HG03064 (cell line): ENCODE measurements at regions not wholly inside any gene's neighbourhood (a gene's known extent, or its start where the extent isn't known, plus 50 kb on each side); places are given as distances from the start of the nearest gene placed in this dataset.

Experiments used
- ATAC-seq: cut with Tn5 transposase; IDR thresholded peaks from one replicate; pipeline ENCODE4 v1.9.1; 2021; ENCODE audit warnings: low read depth; ENCODE audit not compliant: unreplicated experiment

DNA sequence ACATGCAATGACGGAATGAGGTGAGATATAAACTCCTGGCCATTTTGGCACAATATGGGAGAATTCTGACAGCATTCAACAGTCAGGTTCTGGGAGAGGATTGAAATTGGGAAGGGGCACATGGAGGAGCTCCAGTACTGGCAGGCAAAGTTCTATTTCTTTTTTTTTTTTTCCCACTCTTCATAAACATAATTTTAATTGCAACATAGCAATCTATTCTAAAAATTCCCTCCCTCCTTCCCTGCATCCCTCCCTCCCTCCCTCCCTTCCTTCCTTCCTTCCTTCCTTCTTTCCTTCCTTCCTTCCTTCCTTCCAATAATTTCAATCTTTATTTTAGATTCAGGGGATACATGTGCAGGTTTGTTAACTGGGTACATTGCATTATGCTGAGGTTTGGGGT, 93.2 kb downstream of the PTCSC3 start:
- ATAC-seq = no peak

DNA sequence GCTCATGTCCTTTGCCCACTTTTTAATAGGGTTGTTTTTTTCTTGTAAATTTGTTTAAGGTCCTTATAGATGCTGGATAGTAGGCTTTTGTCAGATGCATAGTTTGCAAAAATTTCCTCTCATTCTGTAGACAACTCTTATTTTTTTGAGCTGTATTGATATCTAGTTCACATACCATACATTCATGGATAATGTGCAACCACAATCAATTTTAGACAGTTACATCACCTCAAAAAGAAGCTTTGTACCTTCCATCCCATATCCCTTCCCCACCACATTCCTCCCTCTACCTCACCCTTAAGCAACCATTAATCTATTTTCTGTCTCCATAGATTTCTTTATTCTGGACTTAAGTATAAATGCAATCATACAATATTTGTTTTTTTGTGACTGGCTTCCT, 98.4 kb downstream of the PTCSC3 start:
- ATAC-seq = no peak

DNA sequence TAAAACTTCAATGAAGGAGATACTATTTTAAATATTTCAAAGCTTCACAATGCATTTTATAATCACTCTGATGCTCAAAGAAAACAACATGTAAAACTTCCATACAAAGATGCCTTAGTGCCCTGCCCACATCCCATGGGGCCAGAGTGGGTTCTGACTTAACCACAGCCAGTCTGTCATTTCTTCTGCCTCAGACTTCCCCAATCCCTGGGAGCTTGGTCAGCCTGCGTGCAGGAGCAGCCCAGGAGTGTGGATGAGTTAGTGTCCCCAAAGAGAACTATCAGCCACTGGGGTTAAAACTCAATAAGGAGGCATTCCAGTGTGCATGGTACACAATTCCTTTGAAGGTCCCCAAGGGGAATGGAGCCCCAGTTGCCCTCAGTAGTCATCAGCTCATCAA, 100.3 kb downstream of the PTCSC3 start:
- no peak for ATAC-seq

DNA sequence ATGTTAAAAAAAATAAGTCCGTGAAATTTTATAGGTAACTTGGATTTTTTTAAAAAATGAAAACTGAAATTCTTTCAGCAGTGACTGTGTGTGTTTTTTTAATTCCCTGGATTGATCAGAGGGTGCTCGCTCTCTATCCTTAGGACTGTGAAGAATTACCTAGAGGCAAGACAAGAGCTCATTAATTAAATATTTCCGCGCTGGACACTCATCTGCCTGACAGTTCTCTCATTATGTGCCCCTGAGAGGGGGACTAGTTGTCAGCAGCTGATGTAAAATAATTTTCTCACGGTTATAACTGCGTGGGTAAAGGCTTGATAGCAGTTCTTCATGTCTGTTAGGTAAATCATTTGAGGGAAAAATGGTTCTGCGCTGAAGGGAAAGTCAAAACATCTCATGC, 101.3 kb downstream of the PTCSC3 start:
- ATAC-seq = no peak

DNA sequence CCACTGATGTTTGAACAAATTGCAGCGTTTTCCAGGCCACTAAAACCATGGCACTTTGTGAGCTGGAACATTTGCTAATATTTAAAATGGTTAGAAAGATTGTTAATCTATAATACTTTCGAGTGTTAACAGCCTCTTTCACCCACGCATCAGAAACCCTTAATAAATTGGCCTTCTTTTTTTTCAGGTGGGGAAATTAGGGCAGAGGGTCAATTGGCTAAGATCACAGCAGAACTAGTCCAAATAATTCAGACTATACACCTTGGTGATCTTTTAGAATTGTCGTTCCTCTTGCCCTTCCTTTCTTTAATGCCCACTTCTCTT, 105.8 kb downstream of the PTCSC3 start:
- ATAC-seq = no peak

DNA sequence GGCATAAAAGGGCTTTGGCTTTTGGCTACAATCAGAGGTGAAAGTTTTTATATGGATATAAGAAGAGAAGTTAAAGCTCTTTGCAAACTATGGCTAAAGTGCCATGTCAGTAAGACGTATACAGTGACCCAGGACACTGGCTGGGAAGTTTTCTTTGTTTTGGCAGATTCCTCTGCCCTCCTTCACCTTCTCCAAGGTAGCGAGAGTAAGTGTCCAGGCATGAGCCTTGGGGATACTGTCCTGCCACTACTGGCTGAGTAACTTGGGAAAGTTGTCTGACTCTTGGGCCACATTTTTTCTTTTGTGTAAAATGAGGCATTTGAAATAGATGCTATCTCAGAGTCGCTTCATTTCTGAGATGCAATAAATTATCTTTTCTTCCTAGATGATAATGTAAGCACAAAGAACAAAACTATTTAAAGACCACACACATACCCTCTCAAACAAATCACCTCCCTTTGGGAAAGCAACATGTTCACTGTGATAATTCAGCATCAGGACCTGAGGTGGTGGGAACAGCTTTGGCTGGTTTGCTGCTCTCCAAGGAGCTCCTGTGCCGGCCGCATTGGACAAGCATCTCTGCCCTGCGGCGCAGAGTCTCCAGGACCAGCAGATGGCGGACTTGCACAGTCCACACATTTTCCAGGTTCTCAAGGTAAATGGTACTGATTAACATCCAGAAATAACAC, 106.3 kb downstream of the PTCSC3 start:
- ATAC-seq = no peak

DNA sequence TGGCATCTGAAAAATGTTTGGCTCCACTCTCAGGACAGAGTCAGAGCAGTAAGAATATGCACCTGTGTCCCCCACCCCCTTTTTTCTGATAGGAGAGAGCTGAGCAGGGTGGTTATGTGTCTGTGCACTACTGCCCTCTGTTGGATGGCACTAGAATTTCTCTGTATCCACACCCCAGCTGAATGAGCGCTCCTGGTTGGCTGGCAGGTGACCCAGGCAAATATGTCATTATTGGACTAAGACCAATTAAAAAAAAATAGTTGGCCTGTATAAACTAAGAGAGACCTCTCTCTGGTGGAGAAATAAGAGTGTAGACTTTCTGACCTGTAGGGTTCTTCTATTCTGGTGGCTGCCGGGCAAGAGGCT, 107.0 kb downstream of the PTCSC3 start:
- no peak for ATAC-seq

DNA sequence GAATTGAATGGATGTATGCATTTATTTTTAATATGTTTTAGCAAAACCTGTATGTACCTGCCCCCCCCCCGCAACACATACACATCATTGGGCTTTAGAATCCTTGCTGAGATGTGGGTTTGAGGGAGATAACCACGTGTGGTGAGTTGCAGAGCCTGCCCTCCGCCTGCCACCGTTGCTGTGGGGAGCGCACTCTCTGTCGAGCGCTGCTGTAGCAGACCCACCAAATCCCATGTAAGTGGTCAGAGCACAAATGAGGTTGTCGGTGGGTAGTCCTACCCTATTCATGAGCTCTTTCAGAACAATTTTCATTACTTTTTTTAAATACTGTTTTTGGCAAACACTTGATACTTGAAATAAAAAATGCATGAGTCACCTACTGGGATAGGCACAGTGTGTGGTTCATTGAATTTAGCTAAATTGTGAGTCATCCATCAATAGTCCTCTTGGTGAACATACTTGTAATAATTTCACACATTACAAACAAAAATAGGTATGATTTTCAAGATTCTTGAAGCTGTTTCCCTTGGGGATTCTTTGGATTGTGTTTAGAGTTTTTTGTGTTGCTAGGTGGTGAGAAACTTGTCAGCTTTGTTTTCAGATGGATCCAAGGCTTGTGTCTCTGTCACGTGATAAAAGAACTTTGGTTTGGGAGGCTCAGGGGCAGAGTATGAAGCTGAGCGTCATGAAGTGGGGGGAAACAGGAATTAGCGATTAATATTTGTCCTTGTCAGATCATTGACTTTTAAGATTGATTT, 107.6 kb downstream of the PTCSC3 start:
- ATAC-seq = no peak

DNA sequence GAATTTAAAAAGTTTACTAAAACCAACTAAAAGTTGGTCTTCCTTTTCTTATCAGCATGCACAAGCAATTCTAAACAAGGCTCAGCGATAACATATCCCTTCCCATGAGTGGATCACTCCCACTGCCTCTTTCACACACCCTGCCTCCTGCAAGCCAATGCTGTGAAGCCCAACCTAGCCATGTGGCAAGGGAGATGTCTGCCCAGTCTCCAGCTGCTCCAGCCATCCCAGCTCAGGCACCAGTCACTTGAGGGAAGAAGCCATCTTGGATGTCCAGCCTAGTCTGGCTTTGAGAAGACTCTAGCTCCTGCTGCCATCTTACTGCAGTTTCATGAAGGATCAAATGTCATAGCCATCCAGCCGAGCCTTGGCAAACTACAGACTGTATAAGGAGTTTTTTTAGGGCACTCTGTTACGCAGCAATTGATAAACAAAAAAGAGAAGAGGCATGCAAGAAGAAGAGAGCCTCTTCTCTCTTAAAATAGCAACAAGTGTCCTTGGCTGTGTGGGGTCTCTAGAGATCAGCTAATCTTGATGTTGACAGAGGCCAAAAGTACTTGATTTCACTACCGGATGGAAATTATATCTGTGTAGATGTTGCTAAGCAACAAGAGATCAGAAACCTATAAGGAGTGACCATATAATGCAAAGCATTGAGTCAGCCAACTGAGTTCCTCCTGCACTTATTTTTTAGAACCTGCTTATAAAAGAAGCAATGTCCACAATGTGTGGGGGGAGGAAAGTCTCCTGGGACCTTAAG, 108.9 kb downstream of the PTCSC3 start:
- no peak for ATAC-seq

DNA sequence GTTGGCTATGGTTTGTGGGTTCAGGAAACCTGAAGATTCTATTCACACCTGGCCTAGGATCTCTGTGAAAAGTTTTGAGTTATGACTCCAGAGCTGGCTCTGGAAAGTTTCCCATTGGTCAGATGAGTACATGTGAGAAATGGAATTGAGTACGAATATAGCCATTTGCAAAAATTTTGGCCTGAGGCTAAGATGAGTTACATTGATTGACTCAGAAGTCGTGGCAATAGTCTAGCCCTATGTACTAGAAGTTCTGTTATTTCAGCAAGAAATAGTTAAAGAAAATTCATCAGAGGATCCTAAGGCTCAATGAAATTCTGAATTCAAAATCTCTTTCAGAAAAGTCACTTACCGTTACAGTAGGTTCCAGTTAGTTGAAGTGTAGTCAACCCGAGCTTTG, 109.9 kb downstream of the PTCSC3 start:
- no peak for ATAC-seq

DNA sequence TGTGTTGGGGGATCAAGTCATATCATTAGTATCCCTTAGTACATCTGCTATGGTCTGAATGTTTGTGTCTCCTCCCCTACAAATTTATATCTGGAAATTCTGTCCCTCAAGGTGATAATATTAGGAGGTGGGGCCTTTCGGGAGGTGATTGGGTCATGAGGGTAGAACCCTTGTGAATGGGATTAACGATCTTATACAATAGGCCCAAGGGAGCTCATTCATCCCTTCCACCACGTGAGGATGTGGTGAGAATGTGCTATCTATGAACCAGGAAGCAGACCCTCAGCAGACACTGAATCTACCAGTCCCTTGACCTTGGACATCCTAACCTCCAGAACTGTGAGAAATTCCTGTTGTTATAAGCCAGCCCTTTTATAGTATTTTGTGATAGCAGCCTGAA, 110.7 kb downstream of the PTCSC3 start:
- no peak for ATAC-seq

DNA sequence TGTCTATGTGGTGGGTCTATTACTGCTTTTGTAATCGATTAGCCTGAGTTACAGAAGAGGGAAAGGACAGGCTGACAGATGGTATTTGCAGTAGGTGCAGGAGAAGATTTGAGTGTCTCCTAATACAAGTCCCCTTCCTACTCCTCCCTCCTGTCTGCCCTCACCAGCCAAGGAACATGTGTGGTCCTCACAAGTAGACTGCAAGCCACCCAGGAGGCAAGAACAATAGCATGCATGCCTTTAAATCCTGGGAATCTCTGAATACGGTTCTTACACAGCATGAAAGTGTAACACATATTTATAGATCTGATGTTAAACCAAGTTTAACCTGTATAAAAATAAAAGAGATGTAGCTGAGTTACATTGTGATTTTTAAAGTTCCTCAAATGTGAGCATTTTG, 117.0 kb downstream of the PTCSC3 start:
- ATAC-seq = no peak

DNA sequence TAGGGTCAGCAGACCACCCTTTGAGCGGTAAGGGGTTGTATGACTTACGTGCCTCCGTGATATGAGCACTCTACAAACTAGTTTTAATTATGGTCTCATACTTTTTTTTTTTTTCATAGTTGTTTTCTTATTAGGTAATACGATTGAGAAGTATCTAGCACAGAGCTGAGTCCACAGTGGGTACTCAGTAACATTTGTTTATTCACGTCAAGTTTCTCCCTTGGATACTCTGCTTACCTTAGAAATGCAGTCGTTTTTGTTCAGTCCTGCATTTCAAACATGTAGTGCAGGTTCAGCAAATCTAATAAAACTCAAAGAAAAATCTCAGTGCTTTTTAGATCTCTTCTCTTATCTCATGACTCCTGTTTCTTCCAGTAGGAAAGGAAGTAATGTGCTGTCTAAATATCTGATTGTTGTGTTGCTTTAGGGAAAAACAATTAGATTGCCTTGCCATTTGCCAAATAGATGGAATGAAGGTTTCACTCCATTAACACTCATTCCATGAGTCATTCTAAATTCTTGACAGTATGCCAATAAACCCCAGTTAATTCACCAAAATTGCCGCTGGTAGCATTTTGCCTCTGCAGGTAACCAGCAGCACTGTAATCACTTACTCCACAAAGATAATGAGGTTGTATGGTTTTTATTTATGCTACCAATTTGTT, 118.9 kb downstream of the PTCSC3 start:
- no peak for ATAC-seq

DNA sequence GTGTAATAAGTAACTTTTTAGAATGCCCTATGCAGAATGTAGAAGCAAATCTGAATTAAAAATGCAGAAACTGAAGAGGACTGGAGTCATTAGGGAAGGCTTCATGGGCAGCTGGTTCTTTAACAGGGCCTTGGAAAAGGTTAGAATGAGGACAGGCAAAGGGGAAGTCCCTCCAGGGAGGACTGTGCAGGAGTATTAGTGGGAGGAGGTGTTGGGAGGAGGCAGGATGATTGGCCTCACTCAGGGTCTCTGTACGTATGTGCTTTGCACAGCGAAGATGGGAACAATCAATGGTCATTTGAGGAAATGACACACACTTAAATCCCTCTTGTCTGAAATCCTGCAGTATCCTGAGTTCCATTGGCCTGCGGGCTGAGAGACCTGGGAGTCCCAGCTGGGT, 119.7 kb downstream of the PTCSC3 start:
- no peak for ATAC-seq

DNA sequence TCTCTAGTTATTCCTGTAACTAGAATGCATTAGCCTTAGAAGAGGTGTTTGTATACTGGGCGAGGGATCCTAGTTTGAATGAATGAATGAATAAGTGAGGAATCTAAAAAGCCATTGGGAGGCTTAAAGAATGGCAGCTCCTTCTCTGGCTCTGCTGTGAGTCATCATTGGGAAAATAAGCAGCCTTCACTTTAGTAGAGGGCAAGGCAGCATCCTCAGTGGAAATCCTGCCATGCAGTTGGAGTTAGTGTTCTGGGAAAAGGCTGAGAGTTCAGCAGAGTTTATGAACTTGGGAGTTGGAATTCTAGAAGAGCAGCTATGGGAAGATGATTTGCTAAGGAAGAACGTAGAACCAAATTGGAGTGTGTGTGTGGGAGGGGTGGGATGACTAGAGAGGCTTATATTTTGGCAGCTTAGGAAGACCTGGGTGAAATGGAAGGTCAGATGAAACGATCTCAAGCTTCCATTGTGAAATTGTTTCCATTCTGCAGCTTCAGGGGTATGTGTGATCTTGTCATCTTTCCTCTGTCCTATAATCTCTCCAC, 120.8 kb downstream of the PTCSC3 start:
- no peak for ATAC-seq

DNA sequence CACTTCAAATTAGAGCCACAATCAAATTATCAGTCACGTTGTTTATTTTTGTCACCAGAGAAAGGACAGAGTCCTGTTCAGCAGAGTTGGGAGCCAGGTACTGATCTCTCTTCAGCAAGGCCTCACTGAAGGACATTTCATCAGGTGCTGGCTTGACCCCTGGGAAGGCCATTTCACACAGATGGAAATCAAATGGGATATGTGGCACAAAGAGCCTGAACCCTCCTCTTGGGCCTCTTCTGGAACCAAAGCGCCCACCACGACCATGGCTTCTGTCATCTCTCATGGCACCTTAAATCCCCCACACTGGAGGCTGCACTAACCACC, 121.5 kb downstream of the PTCSC3 start:
- ATAC-seq = no peak

DNA sequence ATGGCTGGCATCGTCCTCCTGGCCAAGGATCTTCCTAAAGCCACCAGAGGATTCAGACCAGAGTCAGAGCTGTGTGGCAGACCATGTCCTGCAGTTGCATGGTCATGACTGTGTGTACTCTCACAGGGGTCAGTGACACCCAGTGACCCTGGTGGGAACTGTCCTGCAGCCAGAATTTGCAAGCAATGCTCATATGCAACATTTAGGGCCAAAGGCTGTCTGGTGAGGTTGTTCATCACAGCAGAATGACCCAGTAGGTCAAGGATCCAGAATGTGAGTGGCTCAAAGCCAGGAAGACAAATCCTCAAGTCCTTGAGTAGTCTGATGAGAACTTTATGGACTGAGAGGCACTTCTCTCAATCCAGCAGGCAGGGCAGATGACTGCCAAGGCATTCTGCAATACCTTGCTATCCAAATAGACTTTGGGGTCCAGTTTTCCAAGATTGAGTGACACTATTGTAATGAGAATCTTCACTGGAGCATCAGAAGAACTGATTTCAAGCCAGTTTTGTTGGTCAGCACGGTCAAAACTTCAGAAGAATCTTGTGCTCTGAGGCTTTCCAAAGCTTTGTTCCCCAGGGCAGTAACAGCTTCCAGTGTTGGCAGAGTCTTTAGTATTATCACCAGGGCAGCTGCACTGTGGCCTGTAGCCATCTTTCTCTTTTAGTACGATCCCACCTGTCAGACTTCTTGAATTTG, 122.0 kb downstream of the PTCSC3 start:
- no peak for ATAC-seq

DNA sequence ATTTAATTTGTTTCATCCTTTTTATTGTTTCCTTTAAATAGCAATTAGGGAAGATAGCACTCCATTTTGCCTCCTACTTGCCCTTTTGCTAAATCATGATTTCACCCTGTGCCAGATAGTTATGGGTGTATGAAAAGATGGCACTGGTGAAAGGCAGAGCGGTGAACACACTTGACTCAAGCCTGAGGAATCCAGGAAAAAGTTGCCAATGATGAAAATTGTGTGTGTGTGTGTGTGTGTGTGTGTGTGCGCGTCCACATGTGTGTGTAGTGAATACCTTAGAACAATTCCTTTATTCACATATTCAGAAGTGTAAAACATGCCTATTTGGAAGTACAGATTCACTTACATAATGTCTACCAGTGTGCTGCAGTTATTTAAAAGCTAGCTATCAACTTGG, 123.8 kb downstream of the PTCSC3 start:
- no peak for ATAC-seq

DNA sequence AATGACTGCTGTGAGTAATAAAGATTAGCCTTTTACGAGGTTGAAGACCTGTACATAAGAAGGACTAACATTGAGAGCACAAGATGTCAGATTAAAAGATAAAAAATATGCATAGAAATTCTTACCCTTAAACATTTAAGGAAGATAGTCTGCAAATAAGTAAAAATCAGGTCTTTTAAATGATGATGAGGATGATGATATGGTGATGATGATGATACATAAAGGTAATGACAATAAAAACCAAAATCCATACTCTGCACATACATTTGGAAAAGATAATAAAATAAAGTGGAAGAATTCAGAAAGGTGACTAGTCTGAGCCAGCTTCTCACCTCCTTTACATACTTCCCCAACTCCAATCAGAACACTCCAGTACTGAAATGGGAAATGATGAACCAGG, 124.5 kb downstream of the PTCSC3 start:
- ATAC-seq = no peak

DNA sequence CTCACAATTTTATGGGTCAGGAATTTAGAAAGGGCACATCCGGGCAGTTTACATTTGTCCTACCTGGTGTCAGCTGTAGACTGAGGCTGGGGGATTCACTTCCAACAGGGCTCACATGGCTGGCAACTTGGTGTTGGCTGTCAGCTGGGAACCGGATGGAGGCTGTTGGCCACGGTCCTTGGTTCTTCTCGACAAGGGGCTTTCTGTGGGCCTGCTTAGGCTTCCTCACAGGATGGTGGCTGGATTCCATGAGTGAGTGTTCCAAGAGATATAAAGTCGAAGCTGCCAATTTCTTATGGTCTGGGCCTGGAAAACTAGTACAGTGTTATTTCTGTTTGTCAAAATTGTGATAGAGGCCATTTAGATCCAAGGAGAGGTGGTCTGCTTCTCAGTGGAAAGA, 127.9 kb downstream of the PTCSC3 start:
- no peak for ATAC-seq

DNA sequence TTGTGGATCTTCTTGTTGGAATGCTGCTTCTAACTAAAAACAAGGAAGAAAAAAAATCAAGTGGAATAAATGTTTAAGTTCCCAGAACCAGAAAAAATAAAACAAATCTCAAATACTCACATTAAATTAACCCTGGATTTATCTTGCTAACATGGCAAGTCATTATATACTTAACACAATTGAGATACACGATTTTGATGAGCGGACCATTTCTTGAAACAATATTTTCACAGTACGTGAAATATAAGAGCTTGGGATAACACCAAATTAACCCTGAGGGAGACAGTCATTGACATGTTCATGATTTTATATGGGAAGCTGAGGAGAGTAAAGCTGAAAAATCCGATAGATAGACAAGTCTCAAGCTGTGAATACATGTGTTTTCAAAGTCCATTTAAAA, 128.6 kb downstream of the PTCSC3 start:
- ATAC-seq = no peak
